K562 (cell line): ENCODE measurements at regions not wholly inside any gene's neighbourhood (a gene's known extent, or its start where the extent isn't known, plus 50 kb on each side); places are given as distances from the start of the nearest gene placed in this dataset.
"Not testable (repeated sequence)": the region's sequence is repeated elsewhere in the genome, so short reads cannot be mapped to it uniquely, and the experiment has no call there.

Source experiments
- ATAC-seq: fragments of 200-7000 bp; cut with Tn5 transposase; 3 replicates; pipeline ENCODE4 v1.9.1; 2020; ENCODE audit warnings: moderate library complexity
- BruUV-seq: library from RNA; stranded (reverse); fragments of 400-500 nt; replicated peaks from 2 replicates; lab custom pipeline; 2021; lab: Mats Ljungman, UMichigan
- CTCF ChIA-PET: fragments of 300-600 bp; formaldehyde crosslinking; extraction: SDS; loops from one replicate; lab custom pipeline; 2021; ENCODE audit warnings: low intra/inter-chr PET ratio; lab: Yijun Ruan, JAX
- POLR2A ChIA-PET: fragments of 300-600, 350-650 bp; sonication (Branson Sonifier 250); formaldehyde crosslinking; extraction: SDS; loops from one replicate; lab custom pipeline; 2021; ENCODE audit warnings: antibody characterized with exemption, inconsistent platforms; lab: Yijun Ruan, JAX
- DNase-seq, 4 experiments: peaks; one replicate each; pipeline versions ENCODE4 v3.0.0 to v3.0.0-alpha.2; 2011 to 2018; ENCODE audit warnings: low spot score in 3 of 4, mixed read lengths in 3 of 4; ENCODE audit errors: extremely low read depth in 1 of 4
- FAIRE-seq: peaks from 2 replicates; lab custom pipeline; 2011; peaks lifted over from hg19 to GRCh38; lab: Jason Lieb, UNC
- H2AFZ ChIP-seq: 2 replicates; pipeline ENCODE4 v1.6.0; 2011; ENCODE audit warnings: low read depth, low read length, control low read depth, inconsistent platforms
- H3K27ac ChIP-seq: fragments of 200-600 bp; 3 replicates; pipeline ENCODE4 v1.8.0; 2011; ENCODE audit warnings: low read depth, mild to moderate bottlenecking, control low read depth, inconsistent platforms, low read length, moderate library complexity, mixed read lengths; ENCODE audit errors: extremely low read depth
- H3K27me3 ChIP-seq, 2 experiments: fragments of 300-600 bp in 1 of 2; 2 replicates in 1 of 2; 3 replicates in 1 of 2; pipeline versions ENCODE4 v1.6.0 to v1.8.0; 2011; ENCODE audit warnings: inconsistent platforms in 2 of 2, low read length in 2 of 2, mild to moderate bottlenecking in 1 of 2, mixed read lengths in 1 of 2, moderate library complexity in 1 of 2; ENCODE audit not compliant: control insufficient read depth in 2 of 2, insufficient read depth in 2 of 2
- H3K36me3 ChIP-seq: fragments of 300-600 bp; 3 replicates; pipeline ENCODE4 v1.8.0; 2011; ENCODE audit warnings: mild to moderate bottlenecking, low read length, inconsistent platforms; ENCODE audit not compliant: control insufficient read depth, insufficient read depth
- H3K4me1 ChIP-seq, 2 experiments: fragments of 200-600 bp in 1 of 2; replicated peaks in 1 of 2; 2 replicates in 1 of 2; 3 replicates in 1 of 2; pipeline versions ENCODE4 v1.5.1 to v1.8.0; 2011; ENCODE audit warnings: inconsistent platforms in 2 of 2, low read length in 2 of 2, mild to moderate bottlenecking in 1 of 2, mixed read lengths in 1 of 2, moderate library complexity in 1 of 2; ENCODE audit not compliant: control insufficient read depth in 2 of 2, insufficient read depth in 2 of 2
- H3K4me2 ChIP-seq: 2 replicates; pipeline ENCODE4 v1.6.1; 2011; ENCODE audit warnings: low read length, control low read depth, inconsistent platforms, mixed read lengths; ENCODE audit not compliant: insufficient read depth
- H3K4me3 ChIP-seq: fragments of 200-600 bp; sonication (generic), shearing (Covaris generic); 2 replicates; pipeline ENCODE4 v1.5.1; 2016; ENCODE audit warnings: control low read depth, inconsistent platforms
- H3K79me2 ChIP-seq: fragments of 200-600 bp; 3 replicates; pipeline ENCODE4 v1.8.0; 2011; ENCODE audit warnings: low read length, inconsistent platforms; ENCODE audit not compliant: control insufficient read depth, insufficient read depth
- H3K9ac ChIP-seq, 2 experiments: 2 replicates each; pipeline versions ENCODE4 v1.6.0 to v1.6.1; 2011; ENCODE audit warnings: low read depth in 2 of 2, low read length in 2 of 2, control low read depth in 1 of 2, inconsistent platforms in 1 of 2, mild to moderate bottlenecking in 1 of 2, mixed read lengths in 1 of 2; ENCODE audit not compliant: insufficient read depth in 1 of 2
- H3K9me1 ChIP-seq: one replicate; pipeline ENCODE4 v1.6.0; 2011; ENCODE audit warnings: inconsistent platforms, mild to moderate bottlenecking, low read length, moderate library complexity; ENCODE audit not compliant: control insufficient read depth, insufficient read depth
- H3K9me3 ChIP-seq: replicated peaks from 2 replicates; pipeline ENCODE4 v1.5.1; 2011; ENCODE audit warnings: low read depth, low read length, inconsistent platforms; ENCODE audit not compliant: control insufficient read depth, insufficient read depth
- H4K20me1 ChIP-seq: replicated peaks from 2 replicates; pipeline ENCODE4 v1.6.1; 2011; ENCODE audit warnings: low read length, inconsistent platforms, mixed read lengths; ENCODE audit not compliant: control insufficient read depth, insufficient read depth
- CEBPB ChIP-seq: fragments of 450-650 bp; IDR thresholded peaks from 2 replicates; pipeline ENCODE4 v1.6.1; 2016; ENCODE audit warnings: missing genetic modification characterization, missing compliant biosample characterization
- CEBPG ChIP-seq, 3 experiments: fragments of 200-800 bp in 1 of 3; sonication (Bioruptor generic) in 1 of 3; sonication (generic) in 1 of 3; formaldehyde crosslinking in 1 of 3; IDR thresholded peaks in 2 of 3; conservative IDR thresholded peaks in 1 of 3; 2 replicates each; pipeline versions ENCODE4 v1.6.1 to v1.8.0; 2016 to 2022; ENCODE audit warnings: missing compliant biosample characterization in 2 of 3, missing genetic modification characterization in 2 of 3, mild to moderate bottlenecking in 1 of 3, missing genetic modification reagents in 1 of 3
- IRF9 ChIP-seq: fragments of 450-650 bp; IDR thresholded peaks from 2 replicates; pipeline ENCODE4 v1.6.1; 2016; ENCODE audit warnings: missing biosample characterization, missing genetic modification characterization
- TRIM24 ChIP-seq, 2 experiments: fragments of 450-650 bp; IDR thresholded peaks; 2 replicates each; pipeline ENCODE4 v1.6.1; 2016
- in situ Hi-C: fragments of 300-500 bp; cut with MboI; formaldehyde crosslinking; loops from 4 replicates; pipeline ENCODE4 v1.15.0; 2018; ENCODE audit warnings: inconsistent platforms, mixed read lengths
- intact Hi-C: fragments of 100-400 bp; cut with micrococcal nuclease; formaldehyde crosslinking; loops from 2 replicates; pipeline ENCODE4 v1.14.2; 2022
- TF ChIP-seq, protein P1 (sequence below), 2 experiments: fragments of 450-650 bp in 1 of 2; sonication (generic) in 1 of 2; formaldehyde crosslinking in 1 of 2; IDR thresholded peaks in 1 of 2; conservative IDR thresholded peaks in 1 of 2; 2 replicates each; pipeline versions ENCODE4 v1.6.1 to v1.8.1; 2016 to 2023; ENCODE audit warnings: mild to moderate bottlenecking in 2 of 2, moderate library complexity in 2 of 2, inconsistent platforms in 1 of 2, missing genetic modification reagents in 1 of 2

DNA sequence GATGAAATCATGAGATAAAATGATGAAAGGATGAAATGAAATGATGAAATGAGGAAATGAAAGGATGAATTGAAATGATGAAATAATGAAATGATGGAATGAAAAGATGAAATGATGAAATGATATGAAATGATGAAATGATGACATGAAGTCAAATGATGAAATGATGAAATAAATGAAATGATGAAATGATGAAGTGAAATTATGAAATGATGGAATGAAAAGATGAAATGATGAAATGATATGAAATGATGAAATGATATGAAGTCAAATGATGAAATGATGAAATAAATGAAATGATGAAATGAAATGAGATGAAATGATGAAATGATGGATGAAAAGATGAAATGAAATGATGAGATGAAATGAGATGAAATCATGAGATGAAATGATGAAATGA is 1348.4 kb downstream of the TP53TG3F start:
- H3K9me3 ChIP-seq; H3K9ac ChIP-seq; H3K27me3 ChIP-seq; H3K9me1 ChIP-seq; CTCF ChIA-PET; POLR2A ChIA-PET; BruUV-seq; FAIRE-seq; H3K27ac ChIP-seq; DNase-seq; in situ Hi-C loops; H2AFZ ChIP-seq; intact Hi-C loops; H3K4me1 ChIP-seq; H3K79me2 ChIP-seq; ATAC-seq; H4K20me1 ChIP-seq; H3K4me3 ChIP-seq; H3K4me2 ChIP-seq; H3K36me3 ChIP-seq; TF ChIP-seq CEBPG (CRISPR knock-in tag; IDR thresholded peaks at IDR 0.05): not testable (repeated sequence)
- TF ChIP-seq IRF9 (tag) = 0 out of 2 replicates have a peak, but pooled peaks have one; percentile 12
- peak; percentile 76 for TF ChIP-seq CEBPB (tag)
- TF ChIP-seq, protein P1, sequence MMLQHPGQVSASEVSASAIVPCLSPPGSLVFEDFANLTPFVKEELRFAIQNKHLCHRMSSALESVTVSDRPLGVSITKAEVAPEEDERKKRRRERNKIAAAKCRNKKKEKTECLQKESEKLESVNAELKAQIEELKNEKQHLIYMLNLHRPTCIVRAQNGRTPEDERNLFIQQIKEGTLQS (IDR thresholded peaks at IDR 0.05) = peak; percentile 56
- TF ChIP-seq, protein P1 (CRISPR knock-in tag; conservative IDR thresholded peaks at IDR 0.05) = not testable (repeated sequence)
- peak in 1 of 2 experiments; percentile 75; a peak in 1 of 4 replicates for TF ChIP-seq TRIM24 (IDR thresholded peaks at IDR 0.05)
- peak; percentile 6 to 83; a peak in 2 of 4 replicates for TF ChIP-seq CEBPG (tag; conservative IDR thresholded peaks at IDR 0.05 in 1 of 2, IDR thresholded peaks at IDR 0.05 in 1 of 2)
